Activated T-helper 1 cell treated with anti-CD3 and anti-CD28 coated beads, Interleukin-12 subunit alpha, Interleukin-12 subunit beta, Interleukin-2, Interleukin-4 antibody, amounts not matched to agents 30 ng/mL and 10 ng/mL and 1 ng/mL, durations not matched to agents 14 hours and 24 hours and 36 hours (primary cell): ENCODE measurements at regions not wholly inside any gene's neighbourhood (a gene's known extent, or its start where the extent isn't known, plus 50 kb on each side); places are given as distances from the start of the nearest gene placed in this dataset.

ENCODE experiments used
- DNase-seq: peaks from one replicate; pipeline ENCODE4 v3.0.0; 2021; ENCODE audit warnings: low spot score
- H3K27ac Mint-ChIP-seq: one replicate; pipeline ENCODE4 v1.8.0; 2021; ENCODE audit warnings: mild to moderate bottlenecking, mixed read lengths
- H3K27me3 Mint-ChIP-seq: one replicate; pipeline ENCODE4 v1.8.0; 2022; ENCODE audit warnings: mild to moderate bottlenecking, moderate library complexity, mixed read lengths; ENCODE audit not compliant: insufficient read depth
- H3K36me3 Mint-ChIP-seq: one replicate; pipeline ENCODE4 v1.8.0; 2021; ENCODE audit warnings: low read depth, mixed read lengths
- H3K4me1 Mint-ChIP-seq: one replicate; pipeline ENCODE4 v1.8.0; 2021; ENCODE audit warnings: low read depth, mixed read lengths
- H3K4me3 Mint-ChIP-seq: one replicate; pipeline ENCODE4 v1.8.0; 2021; ENCODE audit warnings: mild to moderate bottlenecking, moderate library complexity, mixed read lengths
- H3K9me3 Mint-ChIP-seq: one replicate; pipeline ENCODE4 v1.8.0; 2021; ENCODE audit warnings: mixed read lengths
- intact Hi-C: fragments of 100-400 bp; cut with micrococcal nuclease; formaldehyde crosslinking; loops from one replicate; pipeline ENCODE4 v1.15.1; 2024

DNA sequence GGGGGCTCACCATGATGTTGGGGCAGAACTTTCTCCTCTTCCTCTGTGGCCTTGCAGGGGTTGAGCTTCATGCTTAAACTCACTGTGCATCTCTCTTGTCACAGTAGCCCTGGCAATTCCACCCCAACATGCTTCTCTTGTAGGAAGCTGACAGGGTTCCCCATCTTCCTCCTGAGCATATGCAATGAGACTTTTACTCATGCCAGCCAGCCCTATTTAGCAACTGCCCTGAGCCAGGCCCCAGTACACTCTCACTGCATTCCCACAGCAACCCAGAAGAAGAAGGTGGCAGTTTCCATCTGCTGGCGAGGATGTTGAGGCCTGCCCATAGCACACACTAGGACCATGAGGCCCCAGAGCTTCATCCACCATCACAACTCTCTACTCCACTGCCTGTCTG is 72.2 kb upstream of the TEX51 start:
- intact Hi-C loops: no loop called here
- H3K4me3 Mint-ChIP-seq: no peak overlapping the region
- peaks cover 8% of the 10 kb centered on the region for H3K27me3 Mint-ChIP-seq
- no peaks in the 10 kb centered on the region for H3K36me3 Mint-ChIP-seq
- no peak overlapping the region for H3K27ac Mint-ChIP-seq
- no peak for DNase-seq
- no peaks in the 10 kb centered on the region for H3K9me3 Mint-ChIP-seq
- H3K4me1 Mint-ChIP-seq: no peaks in the 10 kb centered on the region

DNA sequence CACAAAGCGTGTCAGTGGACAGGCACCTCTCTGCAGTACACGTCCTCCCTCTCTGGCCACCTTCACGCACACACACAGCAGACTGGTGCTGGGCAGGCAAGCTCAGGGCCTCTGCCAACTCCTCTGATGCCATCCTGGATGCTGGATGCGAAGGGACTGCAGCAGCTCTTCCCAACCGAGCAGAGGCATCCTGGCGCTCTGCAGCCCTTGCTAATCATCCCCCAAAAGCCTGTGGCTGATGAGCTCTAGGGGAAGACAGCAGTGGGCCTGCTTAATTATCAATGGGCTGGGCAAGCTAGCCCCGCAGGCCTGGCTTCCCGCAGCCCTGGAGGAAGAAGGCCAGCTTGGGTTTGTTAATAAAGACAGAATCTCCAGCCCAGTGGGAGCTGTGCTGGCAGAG is 71.3 kb upstream of the TEX51 start:
- Mint-ChIP-seq H3K9me3 (no peaks in the 10 kb centered on the region), H3K27me3 (peaks cover 8% of the 10 kb centered on the region), H3K4me3 (no peak overlapping the region), H3K36me3 (no peaks in the 10 kb centered on the region), H3K4me1 (no peaks in the 10 kb centered on the region), H3K27ac (no peak overlapping the region)
- intact Hi-C loops: no loop called here
- no peak for DNase-seq

DNA sequence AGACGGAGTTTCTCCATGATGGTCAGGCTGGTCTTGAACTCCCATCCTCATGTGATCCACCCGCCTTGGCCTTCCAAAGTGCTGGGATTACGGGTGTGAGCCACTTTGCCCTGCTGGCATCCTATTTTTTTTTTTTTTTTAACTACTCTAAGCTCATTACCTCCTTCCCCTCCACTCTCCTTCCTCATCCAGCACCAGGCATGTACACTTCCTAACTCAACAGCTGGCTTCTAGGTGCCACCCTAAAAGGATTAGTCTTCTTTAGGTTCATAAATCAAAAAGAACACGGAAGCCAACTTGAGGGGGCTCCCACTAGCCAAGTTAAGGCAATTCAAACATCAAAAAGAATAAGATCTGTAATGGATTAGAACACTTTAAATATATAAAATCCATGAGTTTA is 70.6 kb upstream of the TEX51 start:
- Mint-ChIP-seq H3K27ac (no peak overlapping the region), H3K4me1 (no peaks in the 10 kb centered on the region), H3K4me3 (no peak overlapping the region), H3K27me3 (peaks cover 8% of the 10 kb centered on the region), H3K9me3 (no peaks in the 10 kb centered on the region), H3K36me3 (no peaks in the 10 kb centered on the region)
- intact Hi-C loops: no loop called here
- DNase-seq: no peak

DNA sequence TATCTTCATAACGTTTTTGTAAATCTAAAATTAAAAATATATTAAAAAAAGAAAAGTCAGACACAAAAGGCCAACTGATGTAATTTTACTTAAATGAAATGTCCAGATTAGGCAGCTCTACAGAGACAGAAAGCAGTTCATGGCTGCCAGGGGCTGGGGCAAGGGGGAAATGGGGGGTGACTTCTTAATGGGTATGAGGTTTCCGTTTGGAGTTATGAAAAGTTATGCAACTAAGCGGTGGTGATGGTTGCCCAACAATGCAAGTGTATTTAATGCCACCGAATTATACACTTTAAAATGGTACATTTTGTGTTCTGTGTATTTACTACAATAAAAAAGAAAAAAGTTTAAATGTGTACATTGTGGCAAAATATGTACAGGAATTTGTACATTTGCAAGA is 70.2 kb upstream of the TEX51 start:
- Mint-ChIP-seq H3K27me3 (peaks cover 5% of the 10 kb centered on the region), H3K4me1 (no peaks in the 10 kb centered on the region)

DNA sequence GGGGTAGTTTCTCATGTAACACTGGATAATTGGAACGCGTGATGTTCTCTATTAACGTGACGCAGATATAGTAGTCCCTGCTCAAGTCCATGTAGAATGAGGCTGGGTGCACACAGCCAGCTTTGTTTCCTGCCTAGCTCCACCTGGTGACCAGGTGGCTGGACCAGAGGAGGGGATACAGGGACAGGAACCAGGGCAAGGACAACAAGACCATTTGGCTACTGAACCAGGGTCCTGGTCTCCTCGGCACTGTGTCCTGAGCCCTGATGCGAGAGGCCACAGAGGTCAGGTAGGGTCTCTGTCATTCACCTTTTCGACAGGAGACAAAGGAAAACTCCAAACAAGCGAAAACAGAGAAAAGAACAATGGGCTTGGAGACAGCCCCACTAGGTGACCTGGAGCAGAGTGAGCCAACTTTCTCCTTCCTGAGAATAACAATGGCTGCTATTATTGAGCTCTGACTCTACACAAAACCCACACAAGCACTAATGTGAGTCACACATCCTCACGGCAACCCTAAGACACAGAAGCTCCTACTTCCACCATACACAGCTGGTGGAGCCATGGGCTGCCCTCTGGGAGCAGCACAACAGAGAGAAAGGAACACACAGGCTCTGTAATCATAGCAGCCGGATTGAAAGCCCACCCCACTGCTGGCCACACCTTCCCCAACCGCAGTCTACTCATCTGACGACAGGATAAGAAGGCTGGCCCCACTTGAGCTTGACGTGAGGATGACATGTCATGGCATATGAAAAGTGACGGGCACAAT is 67.3 kb upstream of the TEX51 start:
- H3K4me3 Mint-ChIP-seq: no peak overlapping the region
- intact Hi-C loops: no loop called here
- no peak for DNase-seq
- no peaks in the 10 kb centered on the region for H3K9me3 Mint-ChIP-seq
- H3K36me3 Mint-ChIP-seq: no peaks in the 10 kb centered on the region
- no peak overlapping the region for H3K27ac Mint-ChIP-seq
- no peaks in the 10 kb centered on the region for H3K4me1 Mint-ChIP-seq
- peaks cover 5% of the 10 kb centered on the region for H3K27me3 Mint-ChIP-seq

More for the DNA sequence above, 70.2 kb upstream of the TEX51 start:
- Mint-ChIP-seq H3K4me3 (no peak overlapping the region), H3K27ac (no peak overlapping the region), H3K9me3 (no peaks in the 10 kb centered on the region), H3K36me3 (no peaks in the 10 kb centered on the region)
- DNase-seq: no peak
- intact Hi-C loops: no loop called here

DNA sequence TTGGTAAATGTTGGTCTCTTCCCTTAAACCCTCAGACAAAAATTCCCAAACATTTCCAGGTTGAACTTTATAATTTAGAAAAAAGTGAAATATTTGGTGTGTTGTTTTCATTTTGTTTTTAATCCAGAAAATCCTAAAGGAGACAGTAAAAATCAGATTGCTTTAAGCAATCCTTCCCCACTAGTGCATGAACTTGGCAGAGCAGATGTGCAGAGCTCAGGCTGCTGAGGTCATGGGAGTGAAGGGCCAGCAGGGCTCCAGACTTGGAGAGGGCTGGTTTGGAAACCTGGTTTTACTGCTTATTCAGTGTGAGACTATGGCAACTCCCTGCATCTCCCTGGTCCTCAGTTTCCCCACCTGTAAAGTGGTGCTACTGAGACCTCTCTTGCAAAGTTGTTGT is 66.7 kb upstream of the TEX51 start:
- DNase-seq: no peak
- H3K4me3 Mint-ChIP-seq: no peak overlapping the region
- peaks cover 3% of the 10 kb centered on the region for H3K27me3 Mint-ChIP-seq
- no peak overlapping the region for H3K27ac Mint-ChIP-seq
- intact Hi-C loops: no loop called here
- no peaks in the 10 kb centered on the region for H3K9me3 Mint-ChIP-seq
- H3K4me1 Mint-ChIP-seq: no peaks in the 10 kb centered on the region
- no peaks in the 10 kb centered on the region for H3K36me3 Mint-ChIP-seq

DNA sequence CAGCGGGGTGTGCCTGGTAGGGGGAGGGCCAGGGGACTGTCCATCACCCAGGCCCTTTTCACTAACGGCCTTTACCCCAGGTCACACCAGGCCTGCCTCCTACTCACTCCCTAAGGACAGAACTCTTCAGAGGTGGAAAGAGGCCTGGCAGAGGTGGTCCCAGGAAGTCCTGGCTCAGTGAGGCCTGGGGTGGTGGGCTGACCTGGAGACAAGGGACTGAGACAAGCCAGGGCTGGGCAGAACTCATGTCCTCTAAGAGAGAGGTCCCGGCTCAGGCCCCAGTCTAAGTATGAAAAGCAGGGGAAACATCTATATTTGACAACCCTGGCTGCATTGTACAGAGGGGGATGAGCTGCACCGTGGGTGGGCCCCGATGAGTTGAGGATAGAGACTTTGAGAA is 65.9 kb upstream of the TEX51 start:
- Mint-ChIP-seq H3K4me1 (no peaks in the 10 kb centered on the region), H3K36me3 (no peaks in the 10 kb centered on the region), H3K27ac (no peak overlapping the region), H3K4me3 (no peak overlapping the region), H3K9me3 (no peaks in the 10 kb centered on the region), H3K27me3 (peaks cover 3% of the 10 kb centered on the region)
- no peak for DNase-seq
- intact Hi-C loops: no loop called here

DNA sequence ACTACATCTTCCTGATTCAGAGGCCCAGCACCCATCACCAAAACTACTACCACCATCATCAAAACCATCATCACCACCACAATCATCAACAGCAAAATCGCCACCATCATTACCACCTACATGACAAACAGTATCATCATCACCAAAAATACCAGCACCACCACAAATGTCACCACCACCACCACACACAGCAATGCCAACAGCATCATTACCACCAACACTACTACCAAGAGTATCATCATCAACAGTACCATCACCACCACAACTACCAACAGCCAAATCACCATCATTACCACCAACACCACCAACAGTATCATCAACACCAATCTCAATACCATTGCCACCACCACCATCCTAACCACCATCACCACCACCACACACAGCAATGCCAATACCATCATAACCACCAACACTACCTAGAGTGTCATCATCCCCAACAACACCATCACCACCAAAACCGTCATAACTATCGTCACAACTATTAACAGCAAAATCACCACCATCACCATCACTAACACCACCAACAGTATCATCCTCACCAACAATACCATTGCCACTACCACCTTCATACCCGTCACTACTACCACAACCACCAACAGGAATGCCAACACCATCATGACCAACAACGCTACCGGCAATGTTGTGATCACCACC is 64.6 kb upstream of the TEX51 start:
- no peak overlapping the region for H3K27ac Mint-ChIP-seq
- no peaks in the 10 kb centered on the region for H3K9me3 Mint-ChIP-seq
- H3K27me3 Mint-ChIP-seq: no peaks in the 10 kb centered on the region
- no peak for DNase-seq
- intact Hi-C loops: no loop called here
- H3K4me1 Mint-ChIP-seq: no peaks in the 10 kb centered on the region
- no peaks in the 10 kb centered on the region for H3K36me3 Mint-ChIP-seq
- H3K4me3 Mint-ChIP-seq: no peak overlapping the region

DNA sequence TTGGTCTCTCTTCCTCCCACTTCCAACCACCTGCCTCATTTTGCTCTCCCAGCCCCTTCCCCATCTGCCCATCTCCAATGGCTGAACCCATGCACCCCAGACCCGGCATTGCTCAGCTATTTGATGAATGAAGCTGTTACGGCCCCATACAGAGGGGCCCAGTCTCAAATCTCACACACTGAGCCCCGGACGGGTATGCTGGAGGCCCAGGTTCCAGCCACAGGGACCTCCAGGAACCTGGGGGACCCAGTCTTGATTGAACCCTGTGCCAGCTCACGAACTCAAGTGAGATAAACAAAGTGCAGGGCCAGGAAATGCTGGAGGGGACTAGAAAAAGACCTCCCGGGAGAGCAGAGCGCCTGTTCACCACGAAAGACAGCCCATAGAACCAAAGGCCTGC is 63.4 kb upstream of the TEX51 start:
- H3K27ac Mint-ChIP-seq: no peak overlapping the region
- no peak overlapping the region for H3K4me3 Mint-ChIP-seq
- no peaks in the 10 kb centered on the region for H3K36me3 Mint-ChIP-seq
- DNase-seq: no peak
- no peaks in the 10 kb centered on the region for H3K9me3 Mint-ChIP-seq
- H3K27me3 Mint-ChIP-seq: no peaks in the 10 kb centered on the region
- no peaks in the 10 kb centered on the region for H3K4me1 Mint-ChIP-seq
- intact Hi-C loops: no loop called here

DNA sequence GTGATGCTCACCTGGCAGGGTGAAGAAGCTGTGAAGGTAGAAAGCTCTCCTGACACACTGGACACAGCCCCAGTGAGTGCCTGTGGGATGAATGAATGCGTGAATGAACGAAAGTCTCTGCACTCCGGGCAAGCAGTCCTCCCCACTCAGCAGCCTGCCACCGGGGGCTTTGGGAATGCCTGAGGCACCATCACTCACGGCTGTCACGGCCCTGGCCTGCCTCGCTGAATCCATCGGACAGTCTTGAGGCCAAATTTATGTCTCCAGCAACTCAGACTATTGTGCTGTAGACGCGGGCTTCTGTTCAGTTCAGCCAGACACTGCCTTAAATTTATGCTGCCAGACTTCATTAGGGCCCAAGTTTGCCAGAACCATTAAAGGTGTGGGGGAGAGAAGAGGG is 62.9 kb upstream of the TEX51 start:
- Mint-ChIP-seq H3K27ac (no peak overlapping the region), H3K4me3 (no peak overlapping the region), H3K27me3 (no peaks in the 10 kb centered on the region), H3K9me3 (no peaks in the 10 kb centered on the region), H3K4me1 (no peaks in the 10 kb centered on the region), H3K36me3 (no peaks in the 10 kb centered on the region)
- intact Hi-C loops: no loop called here
- DNase-seq: no peak

DNA sequence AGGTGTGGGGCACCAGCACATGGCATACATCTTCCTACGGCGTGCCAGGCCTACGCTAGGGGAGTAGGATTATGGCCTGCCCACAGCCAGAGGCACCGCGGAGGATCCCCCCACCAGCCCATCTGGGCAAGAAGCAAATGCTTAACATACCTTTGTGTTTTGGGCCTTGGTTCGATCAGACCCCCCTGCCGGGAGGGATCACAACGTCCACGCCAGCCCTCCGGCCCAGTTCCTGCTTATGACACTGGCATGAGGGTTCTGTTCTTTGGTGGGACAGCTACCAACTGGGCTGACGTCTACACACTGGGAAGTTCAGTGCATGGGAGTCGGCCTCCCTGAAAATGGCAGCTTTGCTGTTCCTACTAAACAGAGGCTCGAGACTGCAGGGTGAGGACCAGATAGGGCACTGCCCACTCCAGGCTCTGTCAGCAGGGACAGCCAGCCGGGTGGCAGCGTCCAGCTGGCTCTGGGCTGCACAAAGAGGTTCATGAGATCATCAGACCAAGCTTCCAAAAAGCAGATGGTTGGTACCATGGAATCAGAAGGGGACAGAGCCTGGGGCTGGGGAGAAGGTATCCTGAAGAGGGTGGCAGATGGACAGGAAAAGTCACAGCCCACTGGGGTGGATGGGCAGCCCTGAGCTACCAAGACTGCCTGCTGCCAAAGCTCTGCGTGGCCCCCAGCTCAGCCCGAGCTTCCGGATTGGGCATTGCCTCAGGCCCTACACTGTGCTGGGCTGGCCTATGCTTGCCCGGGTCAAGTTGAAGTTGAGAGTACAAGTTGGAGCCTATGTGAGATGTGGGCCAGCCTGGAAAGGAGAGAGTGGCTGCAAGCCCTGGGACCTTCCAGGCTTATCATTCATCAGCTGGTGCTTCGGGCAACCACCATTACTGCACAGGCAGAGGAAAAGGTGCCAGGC is 61.7 kb upstream of the TEX51 start:
- Mint-ChIP-seq H3K4me3 (no peak overlapping the region), H3K27ac (no peak overlapping the region), H3K4me1 (no peaks in the 10 kb centered on the region), H3K36me3 (no peaks in the 10 kb centered on the region), H3K9me3 (no peaks in the 10 kb centered on the region), H3K27me3 (no peaks in the 10 kb centered on the region)
- intact Hi-C loops: no loop called here
- no peak for DNase-seq

DNA sequence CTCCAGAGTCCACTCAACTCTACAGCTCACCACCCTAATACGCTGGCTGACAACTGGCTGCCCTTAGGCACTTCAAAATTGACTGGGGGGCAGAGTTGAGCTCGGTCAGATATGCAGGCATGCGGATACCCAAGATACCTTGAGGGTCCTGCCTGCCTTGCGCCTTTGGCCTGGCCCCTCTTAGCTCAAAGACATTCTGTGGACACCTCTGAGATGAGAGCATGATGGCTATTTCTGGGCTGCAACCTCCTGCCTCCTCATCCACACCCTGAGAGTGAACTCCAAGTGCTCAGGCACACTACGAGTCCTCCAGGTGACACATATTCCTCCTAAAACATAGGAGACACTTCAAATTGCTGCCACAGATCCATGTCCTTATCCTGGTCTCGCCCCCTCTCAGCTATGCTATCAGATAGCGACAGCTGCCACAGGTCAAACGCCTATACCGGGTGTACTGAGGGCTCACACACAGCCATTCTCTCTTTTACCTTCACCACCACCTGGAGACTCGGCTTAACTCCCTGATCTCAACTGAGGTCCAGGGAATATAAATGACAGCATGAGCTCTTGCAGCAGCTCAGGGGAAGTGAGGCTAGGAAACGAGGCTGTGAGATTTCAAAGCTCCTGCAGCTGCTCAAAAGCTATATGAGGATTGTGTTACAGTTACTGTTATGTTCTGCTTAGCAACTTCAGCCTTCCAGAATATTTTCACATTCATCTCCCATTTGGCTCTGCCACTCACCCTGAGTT is 60.5 kb upstream of the TEX51 start:
- Mint-ChIP-seq H3K36me3 (no peaks in the 10 kb centered on the region), H3K27ac (no peak overlapping the region), H3K9me3 (no peaks in the 10 kb centered on the region), H3K4me3 (no peak overlapping the region), H3K27me3 (peaks cover 2% of the 10 kb centered on the region), H3K4me1 (no peaks in the 10 kb centered on the region)
- intact Hi-C loops: no loop called here
- no peak for DNase-seq

DNA sequence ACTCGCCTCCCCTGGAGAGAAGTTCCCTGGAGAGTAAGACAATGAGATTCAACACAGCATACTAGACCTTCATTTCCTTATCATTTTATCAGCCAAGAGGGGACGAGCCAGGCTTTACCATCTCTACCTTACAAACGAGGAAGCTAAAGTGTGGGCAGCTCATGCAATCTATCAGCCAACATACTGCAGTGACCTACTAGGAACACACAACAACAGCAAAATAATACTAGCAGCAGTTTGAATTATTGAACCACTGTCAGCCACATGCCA is 60.0 kb upstream of the TEX51 start:
- Mint-ChIP-seq H3K27me3 (peaks cover 5% of the 10 kb centered on the region), H3K36me3 (no peaks in the 10 kb centered on the region), H3K4me1 (no peaks in the 10 kb centered on the region), H3K4me3 (no peak overlapping the region), H3K27ac (no peak overlapping the region), H3K9me3 (no peaks in the 10 kb centered on the region)
- DNase-seq: no peak
- intact Hi-C loops: no loop called here
